ENCODE measurements at regions not wholly inside any gene's neighbourhood (a gene's known extent, or its start where the extent isn't known, plus 50 kb on each side); places are given as distances from the start of the nearest gene placed in this dataset.

DNA sequence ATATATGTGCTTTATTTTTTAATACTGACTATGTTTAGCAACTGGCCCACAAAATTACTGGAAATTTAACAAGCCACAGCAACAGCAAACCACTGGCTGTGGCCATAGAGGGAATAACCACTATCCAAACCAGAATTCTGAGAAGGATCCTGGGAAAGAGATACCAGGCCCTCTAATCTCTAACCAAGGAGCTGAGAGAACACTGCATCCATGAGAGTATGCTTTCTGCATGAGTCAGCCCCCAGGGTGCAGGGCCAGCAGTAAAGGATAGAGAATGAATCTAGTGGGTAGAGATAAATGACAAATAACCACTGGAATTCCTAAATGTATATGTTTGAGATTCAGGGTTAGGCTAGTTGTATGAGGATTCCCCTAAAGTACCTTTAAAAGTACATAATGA is 221.8 kb downstream of the KIT start:
- H3K36me3 ChIP-seq (ENCODE audit: control insufficient read depth, insufficient read depth, low read length): no peaks in the 10 kb centered on the region
- H3K4me3 ChIP-seq (ENCODE audit: low read depth in 2 of 2, low read length in 2 of 2): no peak overlapping the region
- intact Hi-C loops (cut with micrococcal nuclease; ENCODE audit: unreplicated experiment) (no loop called here), in situ Hi-C loops (cut with HindIII; ENCODE audit: low pct_unique_long_range_greater_than_20kb, low sequenced_read_pairs) (no loop called here)
- no peak overlapping the region for H3K27ac ChIP-seq (ENCODE audit: low read length)
- no peaks in the 10 kb centered on the region for H3K4me1 ChIP-seq (ENCODE audit: control insufficient read depth, insufficient read depth, low read length)
- no peaks in the 10 kb centered on the region for H3K27me3 ChIP-seq (ENCODE audit: control insufficient read depth, insufficient read depth, low read length)
- H3K9me3 ChIP-seq (ENCODE audit: control insufficient read depth, insufficient read depth, low read depth, low read length): no peaks in the 10 kb centered on the region
- no peak for ATAC-seq
- no TSS peak for BruUV-seq (replicated peaks)
- CTCF ChIA-PET: no interaction called here
- DNase-seq (ENCODE audit: low read depth, low spot score): no peak
- no peak for TF ChIP-seq REST (IDR thresholded peaks at IDR 0.05; ENCODE audit: insufficient read depth in 1 of 2, low read depth in 2 of 2, low read length in 1 of 2)
- TF ChIP-seq TCF7L2 (IDR thresholded peaks at IDR 0.05; ENCODE audit: low read depth, low read length): no peak
- no peak for TF ChIP-seq POLR2AphosphoS5 (IDR thresholded peaks at IDR 0.05; ENCODE audit: low read depth, low read length)
- TF ChIP-seq SIN3A (IDR thresholded peaks at IDR 0.05; ENCODE audit: borderline replicate concordance, insufficient read depth, low read depth, low read length): no peak
- TF ChIP-seq, protein P1, sequence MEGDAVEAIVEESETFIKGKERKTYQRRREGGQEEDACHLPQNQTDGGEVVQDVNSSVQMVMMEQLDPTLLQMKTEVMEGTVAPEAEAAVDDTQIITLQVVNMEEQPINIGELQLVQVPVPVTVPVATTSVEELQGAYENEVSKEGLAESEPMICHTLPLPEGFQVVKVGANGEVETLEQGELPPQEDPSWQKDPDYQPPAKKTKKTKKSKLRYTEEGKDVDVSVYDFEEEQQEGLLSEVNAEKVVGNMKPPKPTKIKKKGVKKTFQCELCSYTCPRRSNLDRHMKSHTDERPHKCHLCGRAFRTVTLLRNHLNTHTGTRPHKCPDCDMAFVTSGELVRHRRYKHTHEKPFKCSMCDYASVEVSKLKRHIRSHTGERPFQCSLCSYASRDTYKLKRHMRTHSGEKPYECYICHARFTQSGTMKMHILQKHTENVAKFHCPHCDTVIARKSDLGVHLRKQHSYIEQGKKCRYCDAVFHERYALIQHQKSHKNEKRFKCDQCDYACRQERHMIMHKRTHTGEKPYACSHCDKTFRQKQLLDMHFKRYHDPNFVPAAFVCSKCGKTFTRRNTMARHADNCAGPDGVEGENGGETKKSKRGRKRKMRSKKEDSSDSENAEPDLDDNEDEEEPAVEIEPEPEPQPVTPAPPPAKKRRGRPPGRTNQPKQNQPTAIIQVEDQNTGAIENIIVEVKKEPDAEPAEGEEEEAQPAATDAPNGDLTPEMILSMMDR (IDR thresholded peaks at IDR 0.05): no peak
- POLR2A ChIA-PET: no interaction called here

DNA sequence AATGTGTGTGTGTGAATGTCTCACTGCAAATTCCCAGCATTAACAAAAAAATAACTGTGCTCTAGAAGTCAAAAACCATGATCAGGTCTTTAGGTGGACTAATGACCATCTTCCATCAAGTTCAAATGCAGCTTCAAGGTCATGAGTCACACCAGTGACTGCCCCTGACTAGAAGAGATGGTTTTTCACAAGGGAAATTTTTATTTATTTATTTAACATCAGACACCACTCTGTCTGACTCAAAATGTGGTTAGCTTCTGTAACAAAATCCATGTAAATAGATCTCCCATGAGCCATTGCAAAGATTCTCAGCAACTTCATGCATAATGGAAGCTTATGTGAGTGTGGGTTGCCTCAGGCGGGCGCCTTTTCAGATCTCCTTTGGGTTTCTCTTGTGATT is 219.2 kb downstream of the KIT start:
- H3K27me3 ChIP-seq (ENCODE audit: control insufficient read depth, insufficient read depth, low read length): no peaks in the 10 kb centered on the region
- no peaks in the 10 kb centered on the region for H3K9me3 ChIP-seq (ENCODE audit: control insufficient read depth, insufficient read depth, low read depth, low read length)
- DNase-seq (ENCODE audit: low read depth, low spot score): no peak
- in situ Hi-C loops (cut with HindIII; ENCODE audit: low pct_unique_long_range_greater_than_20kb, low sequenced_read_pairs) (no loop called here), intact Hi-C loops (cut with micrococcal nuclease; ENCODE audit: unreplicated experiment) (no loop called here)
- ChIA-PET POLR2A (no interaction called here), CTCF (no interaction called here)
- no peak for ATAC-seq
- H3K27ac ChIP-seq (ENCODE audit: low read length): no peak overlapping the region
- H3K36me3 ChIP-seq (ENCODE audit: control insufficient read depth, insufficient read depth, low read length): no peaks in the 10 kb centered on the region
- BruUV-seq (replicated peaks): no TSS peak
- H3K4me1 ChIP-seq (ENCODE audit: control insufficient read depth, insufficient read depth, low read length): no peaks in the 10 kb centered on the region
- H3K4me3 ChIP-seq (ENCODE audit: low read depth in 2 of 2, low read length in 2 of 2): no peak overlapping the region
- TF ChIP-seq SIN3A (IDR thresholded peaks at IDR 0.05; ENCODE audit: borderline replicate concordance, insufficient read depth, low read depth, low read length) (no peak), POLR2AphosphoS5 (IDR thresholded peaks at IDR 0.05; ENCODE audit: low read depth, low read length) (no peak), REST (IDR thresholded peaks at IDR 0.05; ENCODE audit: insufficient read depth in 1 of 2, low read depth in 2 of 2, low read length in 1 of 2) (no peak), TCF7L2 (IDR thresholded peaks at IDR 0.05; ENCODE audit: low read depth, low read length) (no peak)
- TF ChIP-seq, protein P1 (IDR thresholded peaks at IDR 0.05): no peak

Data from Panc1 (cell line).